Mesothelial cell of epicardium (in vitro differentiated cells): ENCODE measurements at regions not wholly inside any gene's neighbourhood (a gene's known extent, or its start where the extent isn't known, plus 50 kb on each side); places are given as distances from the start of the nearest gene placed in this dataset.
"Not testable (repeated sequence)": the region's sequence is repeated elsewhere in the genome, so short reads cannot be mapped to it uniquely, and the experiment has no call there.

ENCODE experiments used
- DNase-seq, 2 experiments: peaks; one replicate each; pipeline ENCODE4 v3.0.0; 2021; ENCODE audit warnings: low spot score in 2 of 2; ENCODE audit not compliant: unreplicated experiment in 2 of 2
- H3K27ac Mint-ChIP-seq: 2 replicates; pipeline ENCODE4 v1.8.0; 2021; ENCODE audit warnings: mixed read lengths
- H3K27me3 Mint-ChIP-seq: 2 replicates; pipeline ENCODE4 v1.8.0; 2021; ENCODE audit warnings: low read depth, mixed read lengths
- H3K36me3 Mint-ChIP-seq: 2 replicates; pipeline ENCODE4 v1.8.0; 2021; ENCODE audit warnings: mixed read lengths
- H3K4me1 Mint-ChIP-seq: 2 replicates; pipeline ENCODE4 v1.8.0; 2021; ENCODE audit warnings: mixed read lengths
- H3K4me3 Mint-ChIP-seq: 2 replicates; pipeline ENCODE4 v1.8.0; 2021; ENCODE audit warnings: mild to moderate bottlenecking, moderate library complexity, mixed read lengths
- H3K9me3 Mint-ChIP-seq: 2 replicates; pipeline ENCODE4 v1.8.0; 2021; ENCODE audit warnings: mixed read lengths
- CTCF ChIP-seq: fragments of 200-600 bp; sonication (generic); IDR thresholded peaks from one replicate; pipeline ENCODE4 v1.5.0; 2021; ENCODE audit warnings: antibody characterized with exemption; ENCODE audit not compliant: unreplicated experiment

GRCh38 chr2:180597179-180597578 lies 383.2 kb upstream of the UBE2E3 start:
- H3K27ac Mint-ChIP-seq, result no peak overlapping the region

GRCh38 chr2:180596453-180596852 lies 384.0 kb upstream of the UBE2E3 start:
- Mint-ChIP-seq H3K27me3 (no peaks in the 10 kb centered on the region), H3K4me1 (peaks cover 2% of the 10 kb centered on the region), H3K9me3 (peaks cover 4% of the 10 kb centered on the region), H3K27ac (no peak overlapping the region), H3K36me3 (no peaks in the 10 kb centered on the region), H3K4me3 (no peak overlapping the region)
- no peak for TF ChIP-seq CTCF
- no peak for DNase-seq

More at GRCh38 chr2:180597179-180597578, 383.2 kb upstream of the UBE2E3 start:
- DNase-seq, result no peak
- Mint-ChIP-seq H3K9me3 (peaks cover 4% of the 10 kb centered on the region), H3K36me3 (no peaks in the 10 kb centered on the region), H3K27me3 (peaks cover 4% of the 10 kb centered on the region), H3K4me1 (peaks cover 2% of the 10 kb centered on the region), H3K4me3 (no peak overlapping the region)
- TF ChIP-seq CTCF, result no peak

GRCh38 chr2:180591947-180592346 lies 388.5 kb upstream of the UBE2E3 start:
- Mint-ChIP-seq H3K9me3 (peaks cover 30% of the 10 kb centered on the region), H3K4me1 (no peaks in the 10 kb centered on the region), H3K4me3 (no peak overlapping the region), H3K27me3 (no peaks in the 10 kb centered on the region), H3K36me3 (peaks cover 2% of the 10 kb centered on the region), H3K27ac (no peak overlapping the region)
- DNase-seq, result no peak
- no peak for TF ChIP-seq CTCF

- peaks cover 30% of the 10 kb centered on the region for H3K9me3 Mint-ChIP-seq
- H3K36me3 Mint-ChIP-seq, DNase-seq, H3K4me1 Mint-ChIP-seq, H3K4me3 Mint-ChIP-seq, H3K27me3 Mint-ChIP-seq, H3K27ac Mint-ChIP-seq: not testable (repeated sequence)
Observed at GRCh38 chr2:180591093-180591781, 389.2 kb upstream of the UBE2E3 start.

GRCh38 chr2:180583441-180584140 lies 396.8 kb upstream of the UBE2E3 start:
- H3K4me3 Mint-ChIP-seq, result no peak overlapping the region
- H3K9me3 Mint-ChIP-seq, result peaks cover 11% of the 10 kb centered on the region
- no peaks in the 10 kb centered on the region for H3K27me3 Mint-ChIP-seq
- H3K4me1 Mint-ChIP-seq, result no peaks in the 10 kb centered on the region
- no peaks in the 10 kb centered on the region for H3K36me3 Mint-ChIP-seq
- DNase-seq, result no peak
- TF ChIP-seq CTCF, result no peak
- no peak overlapping the region for H3K27ac Mint-ChIP-seq

GRCh38 chr2:180579388-180579787 lies 401.0 kb upstream of the UBE2E3 start:
- Mint-ChIP-seq H3K4me3 (no peak overlapping the region), H3K36me3 (no peaks in the 10 kb centered on the region), H3K27ac (no peak overlapping the region), H3K9me3 (peaks cover 25% of the 10 kb centered on the region), H3K4me1 (peaks cover under 1% of the 10 kb centered on the region), H3K27me3 (no peaks in the 10 kb centered on the region)
- no peak for TF ChIP-seq CTCF
- no peak for DNase-seq
